Gastrocnemius medialis (tissue), 4 donors: ENCODE measurements at regions not wholly inside any gene's neighbourhood (a gene's known extent, or its start where the extent isn't known, plus 50 kb on each side); places are given as distances from the start of the nearest gene placed in this dataset.

ENCODE experiments used
- POLR2A ChIP-seq, 2 donors: fragments of 450-650 bp; IDR thresholded peaks; one replicate each; pipeline ENCODE4 v1.6.1; 2017; ENCODE audit warnings: antibody characterized with exemption in 2 of 2, mild to moderate bottlenecking in 2 of 2, moderate library complexity in 2 of 2
- TF ChIP-seq, protein P1 (sequence below), 5 experiments: fragments of 450-650 bp in 3 of 5; fragments of 200-600 bp in 2 of 5; sonication (generic) in 2 of 5; IDR thresholded peaks in 4 of 5; conservative IDR thresholded peaks in 1 of 5; 1 replicate in 4 of 5; 2 replicates in 1 of 5; pipeline ENCODE4 v1.5.1; 2016 to 2019; ENCODE audit warnings: antibody characterized with exemption in 5 of 5, mild to moderate bottlenecking in 3 of 5, moderate library complexity in 3 of 5

- TF ChIP-seq POLR2A (IDR thresholded peaks at IDR 0.05): no peak
- TF ChIP-seq, protein P1, sequence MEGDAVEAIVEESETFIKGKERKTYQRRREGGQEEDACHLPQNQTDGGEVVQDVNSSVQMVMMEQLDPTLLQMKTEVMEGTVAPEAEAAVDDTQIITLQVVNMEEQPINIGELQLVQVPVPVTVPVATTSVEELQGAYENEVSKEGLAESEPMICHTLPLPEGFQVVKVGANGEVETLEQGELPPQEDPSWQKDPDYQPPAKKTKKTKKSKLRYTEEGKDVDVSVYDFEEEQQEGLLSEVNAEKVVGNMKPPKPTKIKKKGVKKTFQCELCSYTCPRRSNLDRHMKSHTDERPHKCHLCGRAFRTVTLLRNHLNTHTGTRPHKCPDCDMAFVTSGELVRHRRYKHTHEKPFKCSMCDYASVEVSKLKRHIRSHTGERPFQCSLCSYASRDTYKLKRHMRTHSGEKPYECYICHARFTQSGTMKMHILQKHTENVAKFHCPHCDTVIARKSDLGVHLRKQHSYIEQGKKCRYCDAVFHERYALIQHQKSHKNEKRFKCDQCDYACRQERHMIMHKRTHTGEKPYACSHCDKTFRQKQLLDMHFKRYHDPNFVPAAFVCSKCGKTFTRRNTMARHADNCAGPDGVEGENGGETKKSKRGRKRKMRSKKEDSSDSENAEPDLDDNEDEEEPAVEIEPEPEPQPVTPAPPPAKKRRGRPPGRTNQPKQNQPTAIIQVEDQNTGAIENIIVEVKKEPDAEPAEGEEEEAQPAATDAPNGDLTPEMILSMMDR (IDR thresholded peaks at IDR 0.05 in 4 of 5, conservative IDR thresholded peaks at IDR 0.05 in 1 of 5): no peak
Measured at GRCh38 chr14:98391061-98391460, 880.9 kb downstream of the BCL11B start.
